ENCODE measurements at regions not wholly inside any gene's neighbourhood (a gene's known extent, or its start where the extent isn't known, plus 50 kb on each side); places are given as distances from the start of the nearest gene placed in this dataset.

GRCh38 chr4:85061974-85062373 is 95.5 kb upstream of the WDFY3 start:
- no peak for TF ChIP-seq CTCF (IDR thresholded peaks at IDR 0.05)
- TF ChIP-seq POLR2A (IDR thresholded peaks at IDR 0.05), result no peak
